GM21381 (cell line): ENCODE measurements at regions not wholly inside any gene's neighbourhood (a gene's known extent, or its start where the extent isn't known, plus 50 kb on each side); places are given as distances from the start of the nearest gene placed in this dataset.

Source experiments
- ATAC-seq: cut with Tn5 transposase; IDR thresholded peaks from one replicate; pipeline ENCODE4 v1.9.1; 2021; ENCODE audit warnings: mild to moderate bottlenecking, moderate library complexity; ENCODE audit not compliant: unreplicated experiment

DNA sequence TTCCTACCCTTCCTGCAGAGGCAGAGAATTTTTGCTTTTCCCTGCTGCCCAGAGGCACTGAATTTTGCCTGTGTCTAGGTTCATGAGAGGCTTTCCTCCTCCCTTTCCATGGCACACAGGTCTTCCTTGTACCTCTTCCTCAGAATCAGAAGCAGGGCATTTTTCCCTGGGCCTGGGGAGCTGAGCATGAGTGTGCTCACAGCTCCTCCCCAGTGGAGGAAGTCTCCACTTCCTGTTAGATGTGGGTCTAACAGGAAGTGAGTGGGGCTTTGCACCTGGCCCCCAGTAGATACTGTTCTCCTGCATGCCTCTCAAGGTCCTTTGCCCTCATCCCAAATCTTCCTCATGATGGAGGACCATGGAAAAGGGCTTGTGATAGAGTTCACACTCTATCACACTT is 297.2 kb upstream of the FIGN start:
- no peak for ATAC-seq

DNA sequence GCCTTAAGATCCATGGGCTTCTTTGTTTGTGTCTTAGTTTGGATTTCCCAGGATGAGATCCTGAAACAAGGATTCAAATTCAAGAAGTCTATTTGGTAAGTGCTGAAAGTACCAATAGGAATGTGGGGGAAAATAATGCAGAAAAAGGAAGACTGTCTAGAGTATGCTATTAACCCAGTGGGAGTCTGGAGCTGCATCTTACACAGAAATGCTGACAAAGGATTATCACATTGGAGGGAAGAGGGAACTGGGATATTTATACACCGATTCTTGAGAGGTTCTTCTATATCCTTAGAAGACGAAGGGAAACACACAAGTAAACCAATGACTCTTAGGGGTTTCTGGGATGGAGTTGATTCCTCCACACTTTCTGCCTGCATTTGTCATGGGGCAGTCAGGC is 294.8 kb upstream of the FIGN start:
- ATAC-seq, result no peak

DNA sequence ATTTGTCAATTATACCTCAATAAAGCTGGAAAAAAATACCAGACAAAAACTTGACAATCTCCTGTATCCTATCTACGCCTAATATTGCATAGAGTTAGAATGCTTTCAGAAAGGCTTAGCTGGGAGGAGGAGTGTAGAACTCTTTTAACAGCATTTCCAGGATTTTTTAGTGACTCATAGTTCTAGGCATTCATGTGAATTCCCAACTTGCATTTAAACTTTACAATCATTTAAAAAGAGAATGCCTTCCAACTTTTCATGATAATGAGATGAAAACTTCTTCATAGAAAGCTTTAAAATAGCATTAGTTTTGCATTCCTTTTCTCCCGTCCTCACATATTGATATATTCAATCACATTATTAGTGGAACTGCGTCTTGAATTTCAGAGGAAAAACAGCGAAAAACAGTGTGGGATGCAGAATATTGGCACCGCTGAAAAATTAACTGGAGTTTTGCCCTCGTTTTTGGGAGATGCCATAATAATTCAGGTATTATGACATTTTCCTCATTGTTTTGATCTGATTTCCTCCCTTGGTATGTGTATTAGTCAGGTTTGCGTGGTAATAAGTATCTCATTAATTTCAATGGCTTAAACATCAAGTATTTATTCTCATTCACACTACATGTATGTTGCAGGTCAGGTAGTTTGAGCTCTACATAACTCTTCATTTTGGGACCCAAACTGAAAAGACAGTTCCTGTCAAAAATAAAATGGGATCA is 293.2 kb upstream of the FIGN start:
- no peak for ATAC-seq

DNA sequence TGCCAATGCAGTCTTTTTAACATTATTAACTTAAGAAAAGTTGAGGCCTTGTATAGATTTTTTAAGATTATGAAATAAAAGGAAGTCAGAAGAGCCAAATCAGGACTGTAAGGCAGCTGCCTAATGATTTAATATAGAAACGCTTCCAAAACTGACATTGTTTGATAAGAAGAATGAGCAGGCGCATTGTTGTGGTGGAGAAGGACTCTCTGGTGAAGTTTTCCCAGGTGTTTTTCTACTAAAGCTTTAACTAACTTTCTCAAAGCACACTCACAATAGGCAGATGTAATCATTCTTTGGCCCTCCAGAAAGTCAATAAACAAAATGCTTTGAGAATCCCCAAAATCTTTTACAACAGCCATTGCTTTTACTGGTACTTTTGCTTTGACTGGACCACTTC is 288.6 kb upstream of the FIGN start:
- ATAC-seq, result no peak

DNA sequence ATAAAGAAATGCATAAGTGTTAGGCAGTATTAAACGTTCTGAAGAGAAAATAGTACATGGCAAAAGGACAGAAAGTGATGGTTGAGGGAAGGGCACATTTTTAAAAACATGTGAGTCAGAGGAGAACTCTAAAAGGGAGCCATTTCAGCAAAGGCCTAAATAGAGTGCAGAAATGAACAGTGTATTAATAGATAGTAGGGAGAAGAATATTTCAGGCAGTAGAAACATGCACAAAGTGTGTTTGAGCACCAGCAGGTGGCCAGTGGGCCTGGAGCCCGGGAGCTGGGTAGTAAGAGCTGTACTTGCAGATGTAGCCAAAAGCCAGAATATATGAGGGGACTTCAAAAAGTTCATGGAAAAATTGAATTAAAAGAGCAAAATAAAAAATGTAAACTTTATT is 288.1 kb upstream of the FIGN start:
- ATAC-seq, result no peak

DNA sequence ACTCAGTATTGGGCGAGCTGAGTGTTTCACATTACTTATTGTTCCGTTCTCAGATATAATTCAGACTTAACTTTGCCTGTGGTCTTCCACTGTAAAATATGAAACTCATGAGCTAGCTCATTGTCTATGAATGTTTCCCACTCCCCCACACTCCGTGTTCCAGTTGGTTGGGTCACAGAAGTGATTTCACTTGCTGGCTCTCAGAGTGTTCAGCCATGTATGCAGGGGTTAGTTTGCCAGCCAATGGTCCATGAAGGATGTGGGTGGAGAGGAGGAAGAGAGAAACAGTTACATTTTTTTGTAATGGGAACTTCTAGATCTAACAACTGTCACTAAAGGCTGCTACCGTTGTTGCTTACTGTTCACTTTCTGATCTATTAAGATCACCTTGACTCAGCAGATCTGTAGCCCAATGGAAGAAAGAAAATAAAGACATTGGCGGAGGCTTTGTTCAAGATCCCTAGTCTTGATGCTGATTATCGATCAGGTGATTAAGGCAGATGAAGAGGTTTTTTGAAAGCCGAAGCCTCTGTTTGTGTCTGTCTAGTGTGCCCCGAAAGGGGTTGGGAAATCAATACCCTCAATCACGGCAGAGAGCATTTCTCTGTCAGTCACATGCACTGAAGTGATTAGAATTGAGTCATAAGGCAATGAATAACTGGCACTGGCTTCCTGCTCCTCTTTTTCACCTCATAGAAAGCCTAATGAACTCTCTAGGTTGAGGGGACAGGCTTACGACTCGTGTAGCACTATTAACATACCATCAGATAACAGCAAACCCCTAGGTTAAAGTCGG is 279.7 kb upstream of the FIGN start:
- peak; percentile 96 for ATAC-seq

DNA sequence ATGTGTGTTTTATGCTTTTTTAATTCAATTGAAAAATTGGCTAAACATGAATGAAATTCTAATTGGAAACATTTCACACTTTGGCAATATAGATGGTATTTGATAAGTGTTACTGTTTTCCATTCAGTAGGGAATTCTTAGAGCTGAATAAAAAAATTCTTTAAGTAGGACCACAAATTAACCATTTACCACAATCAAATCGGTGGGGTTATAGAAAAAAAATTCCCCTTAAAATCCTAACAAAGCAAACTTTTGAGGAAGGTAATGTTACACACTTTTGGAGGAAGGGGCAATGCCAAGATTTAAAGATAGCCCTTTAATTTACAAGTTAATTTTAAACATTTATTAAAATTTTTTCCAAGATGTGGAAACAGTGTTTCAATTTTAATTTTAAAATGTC is 279.0 kb upstream of the FIGN start:
- ATAC-seq, result no peak

DNA sequence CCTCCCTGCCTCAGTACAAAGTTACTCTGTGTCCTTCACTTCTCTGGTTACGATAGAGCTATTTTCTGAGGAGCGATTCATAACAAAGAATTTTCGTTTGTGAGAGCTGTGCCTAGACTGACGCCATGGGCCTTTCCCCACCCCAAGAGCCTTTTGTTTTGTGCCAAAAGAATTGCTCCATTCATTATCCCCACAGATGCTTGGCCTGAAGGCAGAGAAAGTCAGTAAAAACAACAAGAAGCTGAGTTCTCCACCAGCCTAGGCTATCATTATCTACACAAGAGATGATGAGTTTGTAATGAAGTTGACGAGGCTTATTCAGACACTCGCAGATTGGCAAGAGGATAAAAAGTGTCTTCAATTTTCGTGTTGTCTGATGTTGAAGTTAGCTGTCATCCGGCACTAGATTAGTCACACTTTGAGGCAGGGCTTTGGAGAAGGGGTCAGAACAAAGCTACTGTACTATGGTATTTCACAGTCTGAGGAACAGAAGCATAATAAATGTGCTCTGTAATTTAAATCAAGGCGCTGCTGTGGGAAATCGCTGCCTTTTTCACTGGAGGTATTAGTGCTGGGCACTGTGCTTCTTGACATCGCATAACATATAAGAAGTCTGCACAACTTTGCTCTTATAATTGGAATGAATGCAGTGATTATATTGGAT is 278.4 kb upstream of the FIGN start:
- no peak for ATAC-seq

DNA sequence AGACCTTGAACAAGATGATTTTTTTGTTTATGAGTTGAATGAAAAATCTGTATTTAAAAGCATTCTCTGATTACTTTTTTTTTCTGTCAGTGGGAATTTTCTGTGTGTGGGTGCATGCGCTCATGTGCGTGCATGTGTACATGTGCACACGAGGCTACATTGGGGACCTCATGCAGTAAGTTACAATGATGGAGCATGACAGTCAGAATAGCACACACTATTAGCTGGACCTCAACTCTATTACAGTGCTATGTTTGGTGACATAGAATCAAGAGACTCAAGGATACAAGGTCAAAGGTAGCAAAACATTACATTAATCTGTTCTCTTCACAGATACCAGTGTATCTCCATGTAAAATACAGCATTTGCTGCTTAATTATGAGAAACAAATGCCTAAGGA is 276.8 kb upstream of the FIGN start:
- no peak for ATAC-seq

DNA sequence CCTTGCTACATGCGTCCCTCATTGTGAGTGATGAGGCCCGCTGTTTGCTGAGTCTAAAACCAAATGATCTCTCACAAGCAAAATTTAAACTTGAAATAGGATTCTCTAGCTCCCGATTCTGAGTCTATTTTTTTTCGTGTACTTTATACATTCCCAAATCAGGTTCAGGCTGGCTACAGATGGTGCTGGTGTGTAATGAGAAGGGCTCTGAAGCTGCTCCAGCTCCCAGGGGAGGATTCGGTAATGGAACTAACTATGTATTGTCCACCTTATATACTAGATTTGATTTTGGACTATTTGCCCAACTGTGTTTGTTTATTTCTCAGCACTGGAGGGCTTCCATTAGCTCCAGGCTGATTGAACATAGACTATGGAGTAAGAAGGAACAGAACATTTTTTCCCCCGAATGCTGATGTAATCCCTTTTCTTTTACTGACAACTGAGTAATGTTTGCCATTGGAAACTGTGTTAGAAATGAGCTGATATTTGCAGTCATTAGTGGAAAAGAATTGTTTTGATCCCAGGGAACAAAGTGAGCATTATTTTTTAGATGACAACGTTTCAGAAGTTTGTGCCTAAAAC is 274.0 kb upstream of the FIGN start:
- ATAC-seq, result no peak

DNA sequence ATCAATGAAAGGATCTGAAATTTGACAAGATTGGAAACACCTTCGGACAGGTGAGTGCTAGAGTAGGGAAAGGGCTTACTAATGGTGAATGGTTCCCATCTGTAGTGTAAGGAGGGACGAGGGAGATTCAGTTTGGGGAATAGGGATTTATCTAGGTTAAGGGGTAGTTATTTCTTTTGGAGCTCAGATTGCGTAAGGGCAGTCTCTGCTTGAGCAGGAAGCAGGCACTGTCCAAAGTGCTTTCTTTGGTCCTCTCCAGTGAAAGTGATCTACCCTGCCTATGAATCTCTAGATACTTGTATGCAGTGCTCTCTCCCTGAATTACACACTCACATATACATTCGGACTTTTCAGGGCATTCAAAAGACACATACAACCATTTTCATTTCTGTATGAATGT is 272.9 kb upstream of the FIGN start:
- no peak for ATAC-seq

DNA sequence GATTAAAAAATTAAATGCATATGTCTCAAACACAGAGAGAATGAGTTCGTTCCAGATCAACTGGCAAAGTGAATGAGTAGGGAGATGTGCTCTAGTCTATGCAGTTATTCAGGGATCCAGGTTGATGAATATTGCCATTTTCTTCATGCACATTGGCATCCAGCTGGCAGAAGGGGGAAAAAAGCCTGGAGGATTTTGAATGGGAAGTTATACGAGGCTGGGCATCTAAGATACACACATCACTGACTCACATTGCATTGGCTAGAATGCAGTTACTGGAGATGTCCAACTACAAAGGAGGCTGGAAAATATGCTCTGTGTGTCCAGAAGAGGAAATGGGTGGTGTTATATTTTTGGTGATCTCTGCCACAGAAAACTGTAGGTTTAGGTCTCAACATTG is 270.9 kb upstream of the FIGN start:
- no peak for ATAC-seq

DNA sequence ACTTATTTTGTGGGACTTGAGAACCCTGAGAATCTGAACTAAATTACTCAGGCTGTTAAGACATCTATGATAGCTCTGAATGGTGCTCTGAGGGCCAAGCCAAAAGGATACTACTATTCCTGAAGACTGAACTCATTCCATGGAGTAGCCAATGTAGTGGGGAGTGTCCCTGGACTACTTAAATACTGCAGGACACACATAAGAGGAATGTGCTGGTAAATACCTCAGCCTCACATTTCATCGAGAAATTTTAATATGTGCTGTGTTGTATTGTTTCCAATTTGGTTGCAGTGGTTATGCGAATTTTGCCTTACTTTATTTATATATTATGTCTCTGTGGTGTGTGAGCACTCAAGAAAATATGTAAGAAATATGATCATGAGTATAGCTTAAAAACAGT is 264.4 kb upstream of the FIGN start:
- no peak for ATAC-seq

DNA sequence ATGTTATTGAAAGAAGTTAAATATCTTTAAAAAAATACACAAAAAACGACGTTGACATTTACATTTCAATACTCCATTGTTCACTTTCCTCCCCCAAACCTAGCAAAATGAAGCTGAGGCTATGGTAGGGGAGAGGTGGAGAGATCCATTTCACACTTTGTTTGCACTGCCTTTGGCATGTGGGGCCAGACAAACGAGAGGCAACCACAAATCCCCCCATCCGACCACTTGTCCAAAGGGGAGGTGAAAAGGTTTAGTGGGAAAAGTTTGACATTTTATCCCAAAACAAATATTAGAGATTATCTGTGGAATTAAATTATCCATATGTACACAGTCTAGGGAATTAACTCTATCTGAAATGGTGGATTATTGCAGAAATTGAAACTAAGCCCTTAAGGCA is 261.7 kb upstream of the FIGN start:
- ATAC-seq, result no peak

DNA sequence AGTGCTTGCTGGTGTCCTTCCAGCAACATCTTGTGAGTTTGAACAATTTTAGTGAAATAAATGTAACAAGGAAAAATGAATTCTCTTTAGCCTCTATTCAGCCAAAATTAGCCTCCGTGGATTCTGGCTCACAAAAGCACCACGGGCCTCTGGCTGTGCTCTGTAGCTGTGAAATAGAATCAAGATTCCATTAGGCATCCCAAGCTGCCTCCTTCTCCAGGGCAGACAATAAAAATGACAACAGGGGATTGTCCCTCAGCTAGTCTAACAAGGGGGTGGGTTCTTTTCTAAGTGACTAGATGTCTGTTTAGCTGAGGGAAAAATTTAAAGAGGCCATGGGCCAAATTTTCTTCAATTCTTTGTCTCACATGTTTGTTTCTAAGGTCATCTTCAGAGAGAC is 254.7 kb upstream of the FIGN start:
- ATAC-seq, result no peak

DNA sequence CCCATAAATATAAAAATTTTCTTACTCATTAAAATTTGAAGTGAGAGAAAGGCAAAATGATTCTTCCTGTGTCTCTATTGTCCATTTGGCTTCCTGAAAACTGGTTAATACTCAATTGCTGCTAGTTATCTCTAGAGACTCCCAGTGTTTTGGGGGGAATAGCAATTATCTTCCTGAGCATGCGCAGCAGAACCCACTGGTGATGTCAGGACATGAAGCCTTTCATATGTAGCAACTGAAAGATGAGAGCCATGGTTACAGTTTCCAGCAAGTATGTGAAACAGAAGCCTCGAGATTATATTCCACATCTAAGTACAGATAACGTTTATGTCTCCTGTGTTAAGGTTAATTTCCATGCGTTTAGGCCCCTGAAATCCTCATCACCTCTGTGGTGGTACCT is 254.3 kb upstream of the FIGN start:
- no peak for ATAC-seq

DNA sequence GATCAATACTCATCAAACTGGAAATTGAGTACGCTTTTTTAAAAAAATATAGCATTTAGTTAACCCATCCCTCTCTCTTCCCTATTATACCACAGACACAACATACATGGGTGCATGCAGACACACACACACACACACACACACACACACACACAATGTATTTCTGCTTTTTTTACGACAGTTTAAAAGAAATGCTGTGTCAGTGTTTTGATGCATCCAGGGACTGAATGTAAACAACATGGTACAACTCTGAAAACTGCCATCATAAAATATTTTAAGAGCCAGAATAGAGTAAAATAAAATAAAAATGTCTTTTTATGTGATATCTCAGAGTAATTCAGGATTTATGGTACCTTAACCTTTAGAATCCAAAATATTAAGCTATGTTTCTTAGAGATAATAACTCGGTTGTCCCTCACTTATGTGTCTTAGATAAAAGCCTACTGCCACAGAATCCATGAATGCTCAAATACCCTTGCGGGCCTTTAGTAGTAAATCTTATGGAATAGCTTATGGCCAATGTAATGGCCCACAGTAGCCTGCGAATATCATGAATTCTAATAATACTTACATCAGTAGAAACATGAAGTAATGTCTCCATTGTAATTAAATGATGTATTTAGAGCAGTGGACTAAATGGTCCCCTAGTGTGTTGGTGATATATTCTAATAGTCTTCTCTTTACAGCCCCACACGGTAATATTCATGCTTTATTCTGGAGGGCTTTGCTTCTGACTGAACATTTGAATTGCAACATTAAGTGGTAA is 251.6 kb upstream of the FIGN start:
- ATAC-seq, result no peak

DNA sequence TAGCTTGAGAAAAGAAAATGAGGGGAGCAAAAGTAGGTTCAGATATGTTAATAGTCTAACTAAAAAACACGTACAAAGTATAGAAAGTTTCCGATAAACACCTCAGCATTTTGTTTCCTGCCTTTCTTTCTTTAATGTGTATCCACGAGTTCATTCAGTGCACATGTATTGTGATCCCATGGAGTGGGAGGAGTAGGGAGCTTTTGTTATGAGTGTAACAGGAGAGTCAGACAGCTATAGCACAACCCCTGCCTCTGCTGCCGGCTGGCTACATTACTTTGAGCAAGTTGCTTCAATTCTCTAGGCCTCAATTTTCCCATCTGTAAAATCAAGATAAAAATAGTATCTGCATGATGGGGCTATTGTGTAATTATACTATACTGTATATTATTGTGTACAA is 249.2 kb upstream of the FIGN start:
- ATAC-seq, result no peak

DNA sequence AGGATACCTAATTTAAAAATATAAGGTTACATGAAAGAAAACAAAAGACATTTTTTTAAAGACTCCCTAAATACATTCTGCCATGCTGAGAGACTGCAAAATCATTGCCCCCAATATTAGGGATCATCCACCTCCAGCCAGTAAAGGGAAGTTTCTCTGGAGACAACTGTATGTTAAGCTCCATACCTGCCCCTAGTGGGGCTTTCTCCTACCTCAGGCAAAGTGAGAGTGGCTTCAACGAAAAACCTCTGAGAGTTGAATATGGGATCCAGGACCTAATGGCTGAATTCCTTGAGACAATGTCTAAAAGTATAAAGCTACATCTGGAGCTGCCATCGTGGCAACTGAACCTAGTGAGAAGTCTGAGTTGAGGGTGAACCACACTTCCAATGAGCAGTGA is 248.1 kb upstream of the FIGN start:
- ATAC-seq, result no peak

DNA sequence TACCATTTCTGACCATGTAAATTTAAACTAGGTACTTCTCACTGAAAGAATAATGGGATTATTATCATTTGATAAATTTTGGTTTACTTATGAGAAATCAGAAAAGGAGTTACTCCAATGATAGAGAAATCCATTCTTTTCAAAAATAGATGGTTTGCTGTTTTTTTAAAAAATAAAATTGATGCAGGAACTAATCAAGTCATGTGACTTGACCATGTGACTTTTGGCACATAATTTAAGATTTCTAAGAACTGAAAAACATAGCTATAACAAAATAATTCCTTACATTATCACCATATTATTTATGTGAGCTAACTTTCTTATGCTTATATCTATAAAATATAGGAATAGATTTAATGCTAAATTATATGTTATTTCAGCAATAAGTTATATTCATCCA is 247.1 kb upstream of the FIGN start:
- no peak for ATAC-seq

DNA sequence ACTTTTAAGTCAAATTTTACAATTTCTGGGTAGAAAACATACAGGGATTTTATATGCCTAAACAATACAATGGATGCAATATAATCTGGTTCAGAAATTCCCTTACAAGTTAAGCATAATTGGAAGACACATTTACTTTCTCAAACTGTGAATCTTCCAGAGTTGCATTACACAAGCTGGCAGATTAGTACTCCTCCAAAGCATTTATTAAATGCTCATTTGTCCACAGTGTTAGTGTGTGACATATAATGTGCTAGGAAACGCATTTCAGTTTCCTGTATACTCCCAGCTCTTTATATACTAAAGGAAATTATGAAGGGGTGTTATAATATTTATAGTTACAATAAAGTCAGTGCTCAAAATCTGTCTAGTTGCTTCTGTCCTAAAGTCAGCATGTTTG is 239.0 kb upstream of the FIGN start:
- no peak for ATAC-seq
